Adipocyte (in vitro differentiated cells): ENCODE measurements at regions not wholly inside any gene's neighbourhood (a gene's known extent, or its start where the extent isn't known, plus 50 kb on each side); places are given as distances from the start of the nearest gene placed in this dataset.
"Not testable (repeated sequence)": the region's sequence is repeated elsewhere in the genome, so short reads cannot be mapped to it uniquely, and the experiment has no call there.

Experiments used
- DNase-seq: peaks from one replicate; pipeline ENCODE4 v3.0.0-alpha.2; 2015; ENCODE audit warnings: low read depth
- H3K27me3 ChIP-seq: replicated peaks from 2 replicates; pipeline ENCODE4 v1.7.0; 2013; ENCODE audit warnings: mild to moderate bottlenecking, low read length, moderate library complexity; ENCODE audit not compliant: control insufficient read depth, insufficient read depth
- H3K36me3 ChIP-seq: 2 replicates; pipeline ENCODE4 v1.7.0; 2013; ENCODE audit warnings: low read length, mild to moderate bottlenecking, moderate library complexity; ENCODE audit not compliant: control insufficient read depth, insufficient read depth, severe bottlenecking
- H3K4me1 ChIP-seq: 2 replicates; pipeline ENCODE4 v1.7.0; 2013; ENCODE audit warnings: mild to moderate bottlenecking, low read length, moderate library complexity; ENCODE audit not compliant: control insufficient read depth, insufficient read depth
- H3K4me3 ChIP-seq: 2 replicates; pipeline ENCODE4 v1.7.0; 2013; ENCODE audit warnings: mild to moderate bottlenecking, low read length, moderate library complexity
- H3K9ac ChIP-seq: 2 replicates; pipeline ENCODE4 v1.7.0; 2013; ENCODE audit warnings: mild to moderate bottlenecking, low read length, moderate library complexity
- H3K9me3 ChIP-seq: 2 replicates; pipeline ENCODE4 v1.7.0; 2013; ENCODE audit warnings: mild to moderate bottlenecking, low read length, moderate library complexity; ENCODE audit not compliant: control insufficient read depth

DNA sequence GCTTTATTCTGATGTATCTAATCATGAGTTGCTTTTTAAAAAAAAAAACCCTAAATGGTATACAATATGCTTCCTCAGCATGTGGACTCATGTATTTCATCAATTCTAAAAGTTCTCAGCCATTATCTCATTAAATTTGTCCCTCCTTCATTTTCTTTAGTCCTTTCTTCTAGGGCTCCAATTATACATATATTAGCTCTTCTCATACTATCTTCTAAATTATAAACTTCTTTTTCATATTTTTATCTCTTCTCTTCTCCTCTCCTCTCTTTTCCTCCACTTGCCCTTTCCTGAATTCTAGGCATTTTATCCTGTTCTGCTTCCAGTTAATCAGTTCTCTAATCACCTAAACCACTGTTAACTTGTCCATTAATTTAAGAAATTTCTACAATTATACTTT is 55.0 kb upstream of the IL33 start:
- Histone ChIP-seq H3K4me3 (no peak overlapping the region), H3K36me3 (no peaks in the 10 kb centered on the region), H3K4me1 (no peaks in the 10 kb centered on the region)

DNA sequence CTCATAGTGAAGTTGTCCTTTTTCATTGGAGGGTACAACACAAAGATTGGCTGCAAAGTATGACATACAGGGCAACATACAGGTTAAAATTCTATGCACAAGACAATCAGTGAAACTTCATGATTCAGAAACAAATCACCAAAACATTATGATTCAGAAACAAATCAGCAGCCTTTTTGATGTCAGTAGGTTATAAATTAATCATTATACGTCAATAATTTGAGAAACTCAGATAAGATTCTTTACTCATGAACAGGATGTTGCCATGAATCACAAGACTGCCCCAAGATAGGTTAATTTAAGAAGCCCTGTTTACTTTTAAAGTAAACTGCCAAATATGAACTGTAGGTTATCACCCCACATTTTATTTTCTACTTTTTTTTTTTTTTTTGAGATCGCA is 62.2 kb upstream of the IL33 start:
- Histone ChIP-seq H3K9ac (no peak overlapping the region), H3K4me3 (no peak overlapping the region), H3K9me3 (peaks cover 6% of the 10 kb centered on the region), H3K4me1 (no peaks in the 10 kb centered on the region), H3K36me3 (no peaks in the 10 kb centered on the region), H3K27me3 (no peaks in the 10 kb centered on the region)
- DNase-seq: no peak

More for the DNA sequence above, 55.0 kb upstream of the IL33 start:
- peaks cover 33% of the 10 kb centered on the region for H3K9me3 ChIP-seq
- H3K27me3 ChIP-seq: no peaks in the 10 kb centered on the region
- no peak overlapping the region for H3K9ac ChIP-seq
- no peak for DNase-seq

DNA sequence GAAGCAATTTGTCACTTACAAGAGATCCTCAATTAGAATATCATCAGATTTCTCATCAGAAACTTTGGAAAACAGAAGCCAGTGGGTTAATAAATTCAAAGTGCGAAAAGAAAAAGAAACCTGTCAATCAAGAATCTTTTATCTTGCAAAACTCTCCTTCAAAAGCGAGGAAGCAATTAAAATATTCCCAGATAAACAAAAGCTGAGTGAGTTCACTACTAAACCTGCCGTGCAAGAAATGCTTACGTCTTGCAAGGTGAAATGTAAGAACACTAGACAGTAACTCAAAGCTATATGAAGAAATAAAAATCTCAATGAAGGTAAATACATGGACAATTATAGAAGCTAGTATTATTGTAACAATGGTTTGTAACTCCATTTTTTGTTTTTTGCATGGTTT is 62.8 kb upstream of the IL33 start:
- H3K27me3 ChIP-seq: no peaks in the 10 kb centered on the region
- no peak overlapping the region for H3K4me3 ChIP-seq
- peaks cover 6% of the 10 kb centered on the region for H3K9me3 ChIP-seq
- DNase-seq: no peak
- H3K9ac ChIP-seq: no peak overlapping the region
- no peaks in the 10 kb centered on the region for H3K4me1 ChIP-seq
- no peaks in the 10 kb centered on the region for H3K36me3 ChIP-seq

- no peaks in the 10 kb centered on the region for H3K36me3 ChIP-seq
- no peaks in the 10 kb centered on the region for H3K4me1 ChIP-seq
- DNase-seq: no peak
- no peaks in the 10 kb centered on the region for H3K9me3 ChIP-seq
- no peak overlapping the region for H3K4me3 ChIP-seq
- no peaks in the 10 kb centered on the region for H3K27me3 ChIP-seq
- H3K9ac ChIP-seq: no peak overlapping the region
Observed at GRCh38 chr9:6150483-6150882, 65.1 kb upstream of the IL33 start.

DNA sequence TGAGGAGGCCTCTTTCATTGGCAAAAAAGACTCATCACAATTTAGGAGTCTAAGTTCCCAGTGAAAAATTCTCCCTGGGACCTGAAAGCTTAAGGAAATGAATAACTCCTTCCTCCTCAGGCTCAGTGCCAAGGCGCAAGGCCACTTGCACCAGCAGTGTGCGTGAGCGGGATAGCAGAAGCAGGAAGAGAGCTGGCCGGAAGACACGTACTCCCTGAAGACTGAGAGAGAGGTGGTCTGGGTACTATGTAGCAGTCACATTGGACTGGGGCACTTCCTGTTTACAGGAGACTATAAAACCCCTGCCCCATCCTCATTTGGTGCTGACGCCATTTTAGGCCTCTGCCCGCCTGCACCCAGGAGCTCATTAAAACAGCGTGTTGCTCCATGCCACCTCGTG is 66.3 kb upstream of the IL33 start:
- Histone ChIP-seq H3K9me3 (no peaks in the 10 kb centered on the region), H3K9ac (no peak overlapping the region), H3K36me3 (no peaks in the 10 kb centered on the region), H3K4me3 (no peak overlapping the region), H3K4me1 (no peaks in the 10 kb centered on the region), H3K27me3 (no peaks in the 10 kb centered on the region)
- no peak for DNase-seq

GRCh38 chr9:6147846-6148245 is 67.8 kb upstream of the IL33 start:
- Histone ChIP-seq H3K4me1 (no peaks in the 10 kb centered on the region), H3K27me3 (no peaks in the 10 kb centered on the region), H3K36me3 (no peaks in the 10 kb centered on the region), H3K4me3 (no peak overlapping the region), H3K9ac (no peak overlapping the region), H3K9me3 (no peaks in the 10 kb centered on the region)
- DNase-seq: no peak

DNA sequence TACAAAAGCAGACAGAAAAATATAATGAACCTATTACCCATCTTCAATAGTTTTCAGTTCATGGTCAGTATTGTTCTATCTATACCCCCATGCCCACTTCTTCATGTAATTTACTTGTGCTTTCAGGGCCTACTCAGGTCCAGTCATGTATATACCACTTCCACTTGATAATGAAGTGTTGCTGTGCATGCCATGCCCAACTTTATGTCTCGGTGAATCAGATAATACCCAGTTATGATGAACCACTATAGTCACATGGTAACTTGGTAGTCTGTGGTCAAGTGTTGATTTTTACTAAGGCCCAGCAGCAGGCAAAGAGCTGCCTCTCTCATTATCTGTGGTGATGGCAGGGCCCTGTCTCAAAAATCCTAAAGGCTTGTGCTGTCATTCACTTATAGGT is 70.7 kb upstream of the IL33 start:
- no peaks in the 10 kb centered on the region for H3K36me3 ChIP-seq
- no peaks in the 10 kb centered on the region for H3K4me1 ChIP-seq
- H3K27me3 ChIP-seq: no peaks in the 10 kb centered on the region
- H3K9me3 ChIP-seq: no peaks in the 10 kb centered on the region
- H3K9ac ChIP-seq: no peak overlapping the region
- H3K4me3 ChIP-seq: no peak overlapping the region
- no peak for DNase-seq

DNA sequence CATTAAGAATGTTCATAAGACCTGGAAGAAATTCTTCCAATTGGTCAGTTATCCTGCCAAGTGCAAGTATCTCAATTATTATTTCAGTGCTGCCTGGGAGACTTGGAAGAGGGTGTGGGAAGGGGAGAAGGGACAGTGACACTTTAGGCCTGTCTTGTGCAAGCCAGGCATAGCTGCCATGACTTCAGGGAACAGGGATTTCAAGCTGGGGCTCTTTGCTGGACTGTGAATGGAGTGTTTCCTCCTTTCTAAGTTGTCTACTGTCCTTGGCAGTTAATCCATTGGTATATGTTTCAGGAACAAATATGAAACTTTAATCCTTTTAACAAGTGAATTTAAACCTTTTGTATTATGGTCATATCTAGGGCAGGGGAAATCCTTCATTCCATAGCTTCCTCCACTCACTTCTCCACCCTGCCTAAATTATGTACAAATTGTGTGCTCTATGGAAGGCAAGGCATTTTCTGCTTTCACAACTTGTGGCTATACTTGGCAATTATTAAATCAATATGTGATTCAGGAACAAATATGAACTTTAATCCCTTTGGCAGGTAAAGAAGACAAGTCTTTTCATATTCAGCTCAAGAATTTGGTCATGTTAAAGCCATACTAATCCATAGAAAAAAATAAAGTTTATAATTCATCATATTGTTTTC is 72.7 kb upstream of the IL33 start:
- no peaks in the 10 kb centered on the region for H3K27me3 ChIP-seq

DNA sequence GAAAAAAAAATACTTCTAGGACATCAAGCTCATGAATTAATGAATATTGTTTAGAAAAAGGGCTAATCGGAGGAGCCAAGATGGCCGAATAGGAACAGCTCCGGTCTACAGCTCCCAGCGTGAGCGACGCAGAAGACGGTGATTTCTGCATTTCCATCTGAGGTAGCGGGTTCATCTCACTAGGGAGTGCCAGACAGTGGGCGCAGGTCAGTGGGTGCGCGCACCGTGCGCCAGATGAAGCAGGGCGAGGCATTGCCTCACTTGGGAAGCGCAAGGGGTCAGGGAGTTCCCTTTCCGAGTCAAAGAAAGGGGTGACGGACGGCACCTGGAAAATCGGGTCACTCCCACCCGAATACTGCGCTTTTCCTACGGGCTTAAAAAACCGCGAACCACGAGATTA is 79.8 kb upstream of the IL33 start:
- H3K9me3 ChIP-seq, H3K9ac ChIP-seq, H3K27me3 ChIP-seq, DNase-seq, H3K36me3 ChIP-seq, H3K4me3 ChIP-seq, H3K4me1 ChIP-seq: not testable (repeated sequence)

More for the DNA sequence above, 72.7 kb upstream of the IL33 start:
- H3K9me3 ChIP-seq: no peaks in the 10 kb centered on the region
- DNase-seq: no peak
- H3K4me1 ChIP-seq: no peaks in the 10 kb centered on the region
- no peak overlapping the region for H3K4me3 ChIP-seq
- H3K9ac ChIP-seq: no peak overlapping the region
- no peaks in the 10 kb centered on the region for H3K36me3 ChIP-seq

DNA sequence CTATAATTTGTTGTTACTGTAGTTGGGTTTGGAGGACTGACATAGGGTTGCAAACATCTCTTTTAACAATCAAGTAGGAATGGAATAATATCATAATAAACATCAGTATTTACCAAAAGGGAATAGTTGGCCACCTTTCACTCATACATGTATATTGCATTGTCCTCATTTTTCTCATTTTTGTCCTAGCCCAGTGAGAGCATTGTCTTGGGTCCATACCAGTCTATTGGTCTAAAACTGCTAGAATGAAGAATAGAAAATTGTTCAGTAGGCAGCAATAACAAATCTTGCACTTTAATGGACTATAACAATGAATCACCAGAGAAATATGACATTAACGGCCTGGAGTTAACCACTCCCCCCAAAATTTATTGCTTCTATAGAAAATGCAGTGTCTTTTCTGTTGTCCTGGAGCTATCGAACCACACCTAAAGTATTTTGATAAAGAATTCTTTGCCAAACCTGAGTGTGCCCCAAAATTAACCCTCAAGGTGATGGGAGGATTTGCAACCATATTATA is 80.9 kb upstream of the IL33 start:
- Histone ChIP-seq H3K9ac (no peak overlapping the region), H3K9me3 (no peaks in the 10 kb centered on the region), H3K36me3 (no peaks in the 10 kb centered on the region), H3K27me3 (no peaks in the 10 kb centered on the region), H3K4me1 (no peaks in the 10 kb centered on the region), H3K4me3 (no peak overlapping the region)
- no peak for DNase-seq

- no peak overlapping the region for H3K4me3 ChIP-seq
- no peaks in the 10 kb centered on the region for H3K4me1 ChIP-seq
- no peaks in the 10 kb centered on the region for H3K9me3 ChIP-seq
- H3K9ac ChIP-seq: no peak overlapping the region
- H3K27me3 ChIP-seq: no peaks in the 10 kb centered on the region
- no peaks in the 10 kb centered on the region for H3K36me3 ChIP-seq
- no peak for DNase-seq
Observed at GRCh38 chr9:6133346-6134063, 82.1 kb upstream of the IL33 start.
